HCT116 (cell line): ENCODE measurements at regions not wholly inside any gene's neighbourhood (a gene's known extent, or its start where the extent isn't known, plus 50 kb on each side); places are given as distances from the start of the nearest gene placed in this dataset.

ENCODE experiments used
- CEBPB ChIP-seq: IDR thresholded peaks from 2 replicates; pipeline ENCODE4 v1.6.1; 2012; ENCODE audit warnings: low read depth
- EZH2phosphoT487 ChIP-seq: fragments of 200-600 bp; IDR thresholded peaks from 2 replicates; pipeline ENCODE4 v1.6.1; 2018; ENCODE audit warnings: antibody characterized with exemption, borderline replicate concordance
- JUND ChIP-seq: IDR thresholded peaks from 2 replicates; pipeline ENCODE4 v1.6.1; 2012
- POLR2A ChIP-seq: IDR thresholded peaks from 2 replicates; pipeline ENCODE4 v1.7.0; 2011; ENCODE audit warnings: borderline replicate concordance; ENCODE audit not compliant: insufficient read depth, insufficient read length; ENCODE audit errors: extremely low read depth
- YY1 ChIP-seq: IDR thresholded peaks from 2 replicates; pipeline ENCODE4 v1.6.1; 2011; ENCODE audit warnings: low read length, low read depth, moderate library complexity, mild to moderate bottlenecking; ENCODE audit not compliant: insufficient replicate concordance; ENCODE audit errors: extremely low read depth
- ZNF274 ChIP-seq: fragments of 200-500 bp; sonication (Bioruptor generic); IDR thresholded peaks from 2 replicates; pipeline ENCODE4 v1.6.1; 2014; ENCODE audit warnings: mild to moderate bottlenecking, low read depth, low read length, inconsistent platforms
- TF ChIP-seq, protein P1 (sequence below), 3 experiments: fragments of 200-600 bp in 1 of 3; sonication (generic) in 1 of 3; IDR thresholded peaks in 2 of 3; conservative IDR thresholded peaks in 1 of 3; 2 replicates each; pipeline ENCODE4 v1.5.1; 2012 to 2017; ENCODE audit warnings: low read depth in 2 of 3, low read length in 2 of 3, antibody characterized with exemption in 1 of 3, borderline replicate concordance in 1 of 3, control low read depth in 1 of 3, mild to moderate bottlenecking in 1 of 3, mixed read lengths in 1 of 3, mixed run types in 1 of 3, moderate library complexity in 1 of 3; ENCODE audit not compliant: insufficient read depth in 1 of 3

DNA sequence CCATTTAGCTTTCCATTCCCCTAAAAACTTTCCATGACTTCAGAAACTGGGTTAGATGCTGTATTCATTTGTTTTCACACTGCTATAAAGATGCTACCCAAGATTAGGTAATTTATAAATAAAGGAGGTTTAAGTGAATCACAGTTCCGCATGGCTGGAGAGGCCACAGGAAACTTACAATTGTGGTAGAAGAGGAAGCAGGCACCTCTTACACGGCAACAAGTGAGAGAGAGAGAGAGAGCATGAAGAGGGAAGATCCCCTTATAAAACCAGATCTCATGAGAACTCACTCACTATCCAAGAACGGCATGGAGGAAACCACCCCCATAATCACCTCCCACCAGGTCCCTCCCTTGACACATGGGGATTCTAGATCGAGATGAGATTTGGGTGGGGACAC lies 336.8 kb downstream of the TFEC start:
- TF ChIP-seq CEBPB: no peak
- TF ChIP-seq JUND: no peak
- TF ChIP-seq YY1: no peak
- TF ChIP-seq POLR2A: no peak
- TF ChIP-seq, protein P1, sequence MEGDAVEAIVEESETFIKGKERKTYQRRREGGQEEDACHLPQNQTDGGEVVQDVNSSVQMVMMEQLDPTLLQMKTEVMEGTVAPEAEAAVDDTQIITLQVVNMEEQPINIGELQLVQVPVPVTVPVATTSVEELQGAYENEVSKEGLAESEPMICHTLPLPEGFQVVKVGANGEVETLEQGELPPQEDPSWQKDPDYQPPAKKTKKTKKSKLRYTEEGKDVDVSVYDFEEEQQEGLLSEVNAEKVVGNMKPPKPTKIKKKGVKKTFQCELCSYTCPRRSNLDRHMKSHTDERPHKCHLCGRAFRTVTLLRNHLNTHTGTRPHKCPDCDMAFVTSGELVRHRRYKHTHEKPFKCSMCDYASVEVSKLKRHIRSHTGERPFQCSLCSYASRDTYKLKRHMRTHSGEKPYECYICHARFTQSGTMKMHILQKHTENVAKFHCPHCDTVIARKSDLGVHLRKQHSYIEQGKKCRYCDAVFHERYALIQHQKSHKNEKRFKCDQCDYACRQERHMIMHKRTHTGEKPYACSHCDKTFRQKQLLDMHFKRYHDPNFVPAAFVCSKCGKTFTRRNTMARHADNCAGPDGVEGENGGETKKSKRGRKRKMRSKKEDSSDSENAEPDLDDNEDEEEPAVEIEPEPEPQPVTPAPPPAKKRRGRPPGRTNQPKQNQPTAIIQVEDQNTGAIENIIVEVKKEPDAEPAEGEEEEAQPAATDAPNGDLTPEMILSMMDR (IDR thresholded peaks at IDR 0.05 in 2 of 3, conservative IDR thresholded peaks at IDR 0.05 in 1 of 3; ENCODE audit: borderline replicate concordance in 1 of 3, insufficient read depth in 1 of 3, low read depth in 2 of 3, low read length in 2 of 3): no peak
- TF ChIP-seq EZH2phosphoT487: no peak
- no peak for TF ChIP-seq ZNF274
